ENCODE measurements at regions not wholly inside any gene's neighbourhood (a gene's known extent, or its start where the extent isn't known, plus 50 kb on each side); places are given as distances from the start of the nearest gene placed in this dataset.
A peak's percentile ranks its signal among the peaks of the same experiment; 100 is the strongest.

GRCh38 chr10:94052866-94053791 is 59.4 kb downstream of the PLCE1 start:
- Histone ChIP-seq H3K27ac (no peak overlapping the region), H3K4me3 (no peak overlapping the region), H3K36me3 (no peaks in the 10 kb centered on the region), H3K9me3 (no peaks in the 10 kb centered on the region), H3K4me1 (peaks cover 0 to 11% (median 0%) of the 10 kb centered on the region in 3 donors), H3K27me3 (no peaks in the 10 kb centered on the region)
- no peak for TF ChIP-seq POLR2A (IDR thresholded peaks at IDR 0.05)
- TF ChIP-seq, protein P1, sequence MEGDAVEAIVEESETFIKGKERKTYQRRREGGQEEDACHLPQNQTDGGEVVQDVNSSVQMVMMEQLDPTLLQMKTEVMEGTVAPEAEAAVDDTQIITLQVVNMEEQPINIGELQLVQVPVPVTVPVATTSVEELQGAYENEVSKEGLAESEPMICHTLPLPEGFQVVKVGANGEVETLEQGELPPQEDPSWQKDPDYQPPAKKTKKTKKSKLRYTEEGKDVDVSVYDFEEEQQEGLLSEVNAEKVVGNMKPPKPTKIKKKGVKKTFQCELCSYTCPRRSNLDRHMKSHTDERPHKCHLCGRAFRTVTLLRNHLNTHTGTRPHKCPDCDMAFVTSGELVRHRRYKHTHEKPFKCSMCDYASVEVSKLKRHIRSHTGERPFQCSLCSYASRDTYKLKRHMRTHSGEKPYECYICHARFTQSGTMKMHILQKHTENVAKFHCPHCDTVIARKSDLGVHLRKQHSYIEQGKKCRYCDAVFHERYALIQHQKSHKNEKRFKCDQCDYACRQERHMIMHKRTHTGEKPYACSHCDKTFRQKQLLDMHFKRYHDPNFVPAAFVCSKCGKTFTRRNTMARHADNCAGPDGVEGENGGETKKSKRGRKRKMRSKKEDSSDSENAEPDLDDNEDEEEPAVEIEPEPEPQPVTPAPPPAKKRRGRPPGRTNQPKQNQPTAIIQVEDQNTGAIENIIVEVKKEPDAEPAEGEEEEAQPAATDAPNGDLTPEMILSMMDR (IDR thresholded peaks at IDR 0.05): no peak
- no peak for DNase-seq
- WGBS, 2 donors: 61 to 71% methylated on average over 11 of the region's 11 CpGs
- intact Hi-C loops (cut with DNase I): no loop called here

DNA sequence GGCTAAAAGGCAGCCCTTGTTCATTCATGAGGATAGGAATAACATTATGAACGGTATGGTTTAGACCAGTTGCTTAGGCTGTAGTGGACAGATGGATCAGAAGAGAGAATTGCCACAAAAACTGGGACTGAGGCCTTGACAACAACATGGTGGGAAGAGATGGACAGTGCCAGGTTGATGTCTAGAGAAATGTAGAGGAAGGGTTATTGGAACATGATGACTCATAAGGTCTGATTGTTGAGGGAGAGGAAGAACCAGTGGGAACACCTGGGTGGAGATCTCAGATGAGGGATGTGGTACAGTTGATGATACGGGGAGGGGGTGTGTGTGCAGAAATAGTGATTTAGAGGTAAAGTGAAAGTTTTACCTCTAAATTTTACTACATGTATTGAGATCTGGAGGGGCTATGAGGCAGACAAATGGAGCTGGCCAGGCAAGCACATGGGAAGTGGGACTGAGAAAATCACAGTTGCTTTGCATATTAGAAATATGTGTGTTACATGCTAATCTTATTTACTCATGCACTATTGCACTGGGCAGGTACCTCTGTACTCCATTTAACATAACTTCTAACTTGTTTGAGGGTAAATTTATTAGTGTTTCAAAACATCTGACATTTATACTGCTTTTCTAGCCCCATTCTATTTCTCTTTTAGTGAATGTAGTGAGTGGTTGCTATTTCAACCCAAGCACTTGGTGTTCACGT is 65.6 kb downstream of the PLCE1 start:
- intact Hi-C loops (cut with DNase I): no loop called here
- Histone ChIP-seq H3K4me1 (peaks cover 0 to 12% (median 0%) of the 10 kb centered on the region in 3 donors), H3K27me3 (no peaks in the 10 kb centered on the region), H3K9me3 (no peaks in the 10 kb centered on the region), H3K36me3 (no peaks in the 10 kb centered on the region), H3K27ac (no peak overlapping the region), H3K4me3 (no peak overlapping the region)
- no peak for TF ChIP-seq POLR2A (IDR thresholded peaks at IDR 0.05)
- TF ChIP-seq, protein P1 (IDR thresholded peaks at IDR 0.05): no peak
- no peak for DNase-seq
- 64 to 82% methylated on average over 3 of the region's 3 CpGs for WGBS, 2 donors

GRCh38 chr10:94061026-94061425 is 67.3 kb downstream of the PLCE1 start:
- H3K4me1 ChIP-seq: peaks cover 0 to 12% (median 0%) of the 10 kb centered on the region in 3 donors
- WGBS, 2 donors: 72 to 95% methylated on average over 2 of the region's 2 CpGs
- H3K4me3 ChIP-seq: no peak overlapping the region
- H3K27ac ChIP-seq: peak overlapping the region in 1 of 4 donors; percentile 44
- no peaks in the 10 kb centered on the region for H3K36me3 ChIP-seq
- no peaks in the 10 kb centered on the region for H3K9me3 ChIP-seq
- no peaks in the 10 kb centered on the region for H3K27me3 ChIP-seq
- intact Hi-C loops (cut with DNase I): no loop called here
- DNase-seq: no peak
- TF ChIP-seq, protein P1 (IDR thresholded peaks at IDR 0.05): peak in 1 of 6 experiments; percentile 19
- TF ChIP-seq POLR2A (IDR thresholded peaks at IDR 0.05): no peak

DNA sequence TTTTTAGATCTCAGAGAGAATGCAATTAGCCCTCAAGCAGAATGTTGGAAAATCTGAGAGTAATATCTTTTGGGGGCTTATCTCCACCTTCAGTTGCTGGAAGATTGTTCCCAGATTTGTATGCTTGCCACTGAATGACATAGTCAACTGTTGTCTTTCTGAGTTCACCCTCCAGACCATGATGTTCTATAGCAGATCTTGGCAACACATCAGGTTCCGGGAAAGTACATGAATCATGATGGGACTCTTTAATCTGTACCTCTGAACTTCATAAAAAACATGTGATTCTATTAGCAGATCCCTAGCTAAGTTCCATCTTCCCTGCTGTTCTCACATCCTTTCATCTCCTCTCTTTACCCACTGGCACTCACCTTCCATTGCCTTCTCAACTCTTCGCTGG is 68.9 kb downstream of the PLCE1 start:
- 62 to 77% methylated on average over 2 of the region's 2 CpGs for WGBS, 2 donors
- TF ChIP-seq, protein P1 (IDR thresholded peaks at IDR 0.05): no peak
- TF ChIP-seq POLR2A (IDR thresholded peaks at IDR 0.05): no peak
- no peaks in the 10 kb centered on the region for H3K9me3 ChIP-seq
- H3K27me3 ChIP-seq: no peaks in the 10 kb centered on the region
- no peak for DNase-seq
- no peaks in the 10 kb centered on the region for H3K36me3 ChIP-seq
- H3K4me3 ChIP-seq: no peak overlapping the region
- intact Hi-C loops (cut with DNase I): no loop called here
- H3K4me1 ChIP-seq: peaks cover 0 to 12% (median 0%) of the 10 kb centered on the region in 3 donors
- no peak overlapping the region for H3K27ac ChIP-seq

DNA sequence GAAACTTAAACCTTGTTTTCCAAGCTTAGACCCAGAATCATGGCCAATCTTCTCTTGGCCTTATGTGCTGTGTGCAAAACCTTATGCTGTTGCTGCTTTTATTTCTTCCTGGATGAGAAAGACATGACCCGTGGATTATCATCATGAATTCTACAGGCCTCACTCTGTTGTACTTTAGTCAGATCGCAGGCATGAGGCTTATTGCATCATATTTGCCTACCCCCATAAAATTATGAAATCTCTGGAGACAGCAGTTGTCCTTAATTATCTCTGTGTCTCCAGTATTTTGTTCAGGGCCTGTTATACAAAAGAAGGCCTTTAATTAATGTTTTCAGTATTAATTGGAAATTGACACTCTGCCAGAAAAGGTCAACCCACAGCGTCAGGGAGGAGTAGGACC is 71.6 kb downstream of the PLCE1 start:
- TF ChIP-seq, protein P1 (IDR thresholded peaks at IDR 0.05): no peak
- TF ChIP-seq POLR2A (IDR thresholded peaks at IDR 0.05): no peak
- intact Hi-C loops (cut with DNase I): no loop called here
- 68 to 70% methylated on average over 3 of the region's 3 CpGs for WGBS, 2 donors
- Histone ChIP-seq H3K4me1 (peaks cover 0 to 7% (median 0%) of the 10 kb centered on the region in 3 donors), H3K27ac (no peak overlapping the region), H3K9me3 (no peaks in the 10 kb centered on the region), H3K27me3 (peaks cover 0 to 2% (median 0%) of the 10 kb centered on the region in 4 donors), H3K4me3 (no peak overlapping the region), H3K36me3 (no peaks in the 10 kb centered on the region)
- DNase-seq: no peak
